ENCODE measurements at regions not wholly inside any gene's neighbourhood (a gene's known extent, or its start where the extent isn't known, plus 50 kb on each side); places are given as distances from the start of the nearest gene placed in this dataset.

GRCh38 chr6:112459758-112460304, 112.7 kb downstream of the RFPL4B start:
- Histone ChIP-seq H4K20me1 (ENCODE audit: insufficient read depth) (no peaks in the 10 kb centered on the region), H3K4me2 (ENCODE audit: low read length) (no peak overlapping the region), H3K79me2 (ENCODE audit: insufficient read depth, low read length) (no peaks in the 10 kb centered on the region), H3K9me2 (ENCODE audit: insufficient read depth) (peaks cover 4% of the 10 kb centered on the region; the same call in 1 of the 2 replicates), H3K9ac (ENCODE audit: low read length) (no peak overlapping the region), H3K27me3 (ENCODE audit: insufficient read depth, low read length) (no peaks in the 10 kb centered on the region), H3K4me1 (ENCODE audit: control insufficient read depth in 1 of 2, insufficient read depth in 2 of 2, low read length in 2 of 2) (no peaks in the 10 kb centered on the region), H3K4me3 (replicated peaks in 1 of 2; ENCODE audit: low read depth in 1 of 2, low read length in 2 of 2) (no peak overlapping the region), H2AFZ (ENCODE audit: low read depth, low read length, poor library complexity, severe bottlenecking) (no peak overlapping the region), H3K9me3 (ENCODE audit: control insufficient read depth in 1 of 2, insufficient read depth in 1 of 2, low read depth in 1 of 2, low read length in 2 of 2) (no peaks in the 10 kb centered on the region), H3K36me3 (ENCODE audit: control insufficient read depth in 1 of 2, insufficient read depth in 2 of 2, low read length in 2 of 2) (no peaks in the 10 kb centered on the region), H3K27ac (ENCODE audit: low read depth, low read length) (no peak overlapping the region)
- ChIA-PET RAD21 (ENCODE audit: low non-redundant PET in 1 of 2, low total read pairs in 2 of 2, uncharacterized antibody in 2 of 2, unreplicated experiment in 2 of 2) (no interaction called here), CTCF (interaction anchor here (0.9 kb wide), 1 partner anchor 19 kb away, joined by 3 read pairs; no protein-coding TSS in a partner anchor), POLR2A (no interaction called here)
- TF ChIP-seq CEBPB (IDR thresholded peaks at IDR 0.05; ENCODE audit: low read depth) (no peak), ZFX (IDR thresholded peaks at IDR 0.05) (no peak), RAD21 (IDR thresholded peaks at IDR 0.05; ENCODE audit: low read depth) (no peak), SIN3A (IDR thresholded peaks at IDR 0.05; ENCODE audit: low read depth) (no peak), EZH2 (IDR thresholded peaks at IDR 0.05) (no peak), EGR1 (IDR thresholded peaks at IDR 0.05; ENCODE audit: low read depth) (no peak), YY1 (IDR thresholded peaks at IDR 0.05; ENCODE audit: extremely low read depth, insufficient replicate concordance, low read depth, low read length) (no peak), POLR2AphosphoS5 (IDR thresholded peaks at IDR 0.05; ENCODE audit: low read depth, low read length) (no peak)
- no peak for DNase-seq (ENCODE audit: low read depth, low spot score)
- no peak for ATAC-seq
- intact Hi-C loops (cut with micrococcal nuclease): no loop called here
- BruUV-seq (replicated peaks): no TSS peak

- Histone ChIP-seq H3K36me3 (ENCODE audit: control insufficient read depth in 1 of 2, insufficient read depth in 2 of 2, low read length in 2 of 2) (no peaks in the 10 kb centered on the region), H3K4me1 (ENCODE audit: control insufficient read depth in 1 of 2, insufficient read depth in 2 of 2, low read length in 2 of 2) (peaks cover 0 to 17% of the 10 kb centered on the region in 2 experiments; a peak in 2 of 4 replicates), H3K79me2 (ENCODE audit: insufficient read depth, low read length) (no peaks in the 10 kb centered on the region), H3K9ac (ENCODE audit: low read length) (no peak overlapping the region), H3K4me2 (ENCODE audit: low read length) (no peak overlapping the region), H3K27me3 (ENCODE audit: insufficient read depth, low read length) (no peaks in the 10 kb centered on the region), H3K9me3 (ENCODE audit: control insufficient read depth in 1 of 2, insufficient read depth in 1 of 2, low read depth in 1 of 2, low read length in 2 of 2) (no peaks in the 10 kb centered on the region), H3K27ac (ENCODE audit: low read depth, low read length) (no peak overlapping the region), H2AFZ (ENCODE audit: low read depth, low read length, poor library complexity, severe bottlenecking) (peak overlapping the region; percentile 67), H3K9me2 (ENCODE audit: insufficient read depth) (peaks cover 4% of the 10 kb centered on the region; the same call in 1 of the 2 replicates), H3K4me3 (replicated peaks in 1 of 2; ENCODE audit: low read depth in 1 of 2, low read length in 2 of 2) (no peak overlapping the region), H4K20me1 (ENCODE audit: insufficient read depth) (no peaks in the 10 kb centered on the region)
- no peak for DNase-seq (ENCODE audit: low read depth, low spot score)
- no TSS peak for BruUV-seq (replicated peaks)
- POLR2A ChIA-PET: interaction anchor here (1.3 kb wide), 1 partner anchor 10 kb away, joined by 3 read pairs; no protein-coding TSS in a partner anchor
- intact Hi-C loops (cut with micrococcal nuclease): no loop called here
- RAD21 ChIA-PET (ENCODE audit: low non-redundant PET in 1 of 2, low total read pairs in 2 of 2, uncharacterized antibody in 2 of 2, unreplicated experiment in 2 of 2): no interaction called here
- CTCF ChIA-PET: no interaction called here
- no peak for ATAC-seq
- TF ChIP-seq SRF (IDR thresholded peaks at IDR 0.05; ENCODE audit: low read depth): no peak
- TF ChIP-seq ELF1 (IDR thresholded peaks at IDR 0.05; ENCODE audit: borderline replicate concordance, low read depth): no peak
- no peak for TF ChIP-seq ATF3 (IDR thresholded peaks at IDR 0.05)
- no peak for TF ChIP-seq EZH2phosphoT487 (IDR thresholded peaks at IDR 0.05; ENCODE audit: borderline replicate concordance)
- TF ChIP-seq RAD21 (IDR thresholded peaks at IDR 0.05; ENCODE audit: low read depth): no peak
- TF ChIP-seq REST (IDR thresholded peaks at IDR 0.05; ENCODE audit: low read depth): no peak
- TF ChIP-seq ZFX (IDR thresholded peaks at IDR 0.05): no peak
- no peak for TF ChIP-seq SP1 (IDR thresholded peaks at IDR 0.05; ENCODE audit: low read depth)
- TF ChIP-seq POLR2AphosphoS5 (IDR thresholded peaks at IDR 0.05; ENCODE audit: low read depth, low read length): no peak
- TF ChIP-seq FOSL1 (IDR thresholded peaks at IDR 0.05; ENCODE audit: low read depth): no peak
Measured at GRCh38 chr6:112464901-112465665, 118.0 kb downstream of the RFPL4B start.
